ENCODE measurements at regions not wholly inside any gene's neighbourhood (a gene's known extent, or its start where the extent isn't known, plus 50 kb on each side); places are given as distances from the start of the nearest gene placed in this dataset.

DNA sequence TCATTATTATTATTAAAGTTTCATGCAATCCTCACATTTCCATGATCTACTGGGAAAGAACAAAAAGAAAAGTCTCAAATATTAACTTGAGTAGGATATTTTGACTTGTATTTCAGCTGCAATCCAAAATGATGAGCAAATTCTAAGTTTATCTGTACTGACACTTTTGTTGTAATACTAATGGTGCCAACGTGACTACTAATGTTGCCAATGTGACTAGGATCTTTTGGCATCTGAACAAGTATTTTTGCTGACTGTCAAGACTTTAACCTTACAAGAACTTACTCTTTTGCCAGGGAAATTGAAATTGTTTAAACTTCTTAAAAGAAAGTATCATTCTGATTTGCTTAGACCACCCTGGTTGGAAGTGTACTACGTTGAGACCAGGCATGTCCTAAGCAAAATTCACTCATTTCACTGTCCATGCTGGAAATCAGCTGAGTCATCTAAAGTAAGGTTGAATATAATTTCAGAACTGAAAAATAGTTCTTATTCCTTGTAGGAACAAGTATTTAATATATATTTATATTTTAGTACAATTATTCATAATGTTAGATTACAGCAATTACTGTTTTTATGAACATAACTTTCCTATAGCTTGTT lies 78.5 kb upstream of the LYZL1 start:
- Histone ChIP-seq H3K27me3 (ENCODE audit: insufficient read depth, low read length, poor library complexity, severe bottlenecking) (peaks cover 6% of the 10 kb centered on the region), H3K79me2 (ENCODE audit: insufficient read depth, low read length) (no peaks in the 10 kb centered on the region), H3K4me3 (ENCODE audit: low read length, poor library complexity, severe bottlenecking) (no peak overlapping the region), H3K9me3 (ENCODE audit: insufficient read depth, low read depth, low read length) (no peaks in the 10 kb centered on the region), H3K36me3 (ENCODE audit: insufficient read depth, low read length) (no peaks in the 10 kb centered on the region), H3K9ac (ENCODE audit: low read depth, low read length, poor library complexity, severe bottlenecking) (no peak overlapping the region), H3F3A (ENCODE audit: low read depth) (no peaks in the 10 kb centered on the region), H3K4me1 (ENCODE audit: insufficient read depth, low read length, poor library complexity, severe bottlenecking) (no peaks in the 10 kb centered on the region), H2AFZ (ENCODE audit: low read length) (no peak overlapping the region), H4K20me1 (ENCODE audit: insufficient read depth, low read length, poor library complexity, severe bottlenecking) (no peaks in the 10 kb centered on the region), H3K4me2 (ENCODE audit: low read depth, low read length, poor library complexity, severe bottlenecking) (no peak overlapping the region), H3K9me2 (replicated peaks; ENCODE audit: low read depth, low read length) (no peaks in the 10 kb centered on the region)
- TF ChIP-seq EZH2phosphoT487 (IDR thresholded peaks at IDR 0.05; ENCODE audit: borderline replicate concordance), result no peak

DNA sequence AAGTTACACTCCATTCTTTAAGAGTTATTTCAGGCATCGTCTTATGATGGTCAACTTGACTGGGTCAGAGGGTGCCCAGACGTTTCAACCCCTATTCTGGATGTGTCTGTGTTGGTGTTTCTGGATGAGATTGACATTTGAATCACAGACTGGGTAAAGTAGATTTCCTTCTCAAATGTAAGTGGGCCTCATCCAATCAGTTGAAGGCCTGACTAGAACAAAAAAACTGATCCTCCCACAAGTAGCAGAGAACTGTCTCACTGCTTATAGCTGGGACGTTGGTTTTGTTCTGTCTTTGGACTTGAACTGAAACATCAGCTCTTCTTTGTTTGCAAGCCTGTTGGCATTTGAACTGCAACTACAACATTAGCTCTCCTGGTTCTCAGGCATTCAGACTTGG lies 76.3 kb upstream of the LYZL1 start:
- TF ChIP-seq EZH2phosphoT487 (IDR thresholded peaks at IDR 0.05; ENCODE audit: borderline replicate concordance), result no peak
- TF ChIP-seq, protein P1, sequence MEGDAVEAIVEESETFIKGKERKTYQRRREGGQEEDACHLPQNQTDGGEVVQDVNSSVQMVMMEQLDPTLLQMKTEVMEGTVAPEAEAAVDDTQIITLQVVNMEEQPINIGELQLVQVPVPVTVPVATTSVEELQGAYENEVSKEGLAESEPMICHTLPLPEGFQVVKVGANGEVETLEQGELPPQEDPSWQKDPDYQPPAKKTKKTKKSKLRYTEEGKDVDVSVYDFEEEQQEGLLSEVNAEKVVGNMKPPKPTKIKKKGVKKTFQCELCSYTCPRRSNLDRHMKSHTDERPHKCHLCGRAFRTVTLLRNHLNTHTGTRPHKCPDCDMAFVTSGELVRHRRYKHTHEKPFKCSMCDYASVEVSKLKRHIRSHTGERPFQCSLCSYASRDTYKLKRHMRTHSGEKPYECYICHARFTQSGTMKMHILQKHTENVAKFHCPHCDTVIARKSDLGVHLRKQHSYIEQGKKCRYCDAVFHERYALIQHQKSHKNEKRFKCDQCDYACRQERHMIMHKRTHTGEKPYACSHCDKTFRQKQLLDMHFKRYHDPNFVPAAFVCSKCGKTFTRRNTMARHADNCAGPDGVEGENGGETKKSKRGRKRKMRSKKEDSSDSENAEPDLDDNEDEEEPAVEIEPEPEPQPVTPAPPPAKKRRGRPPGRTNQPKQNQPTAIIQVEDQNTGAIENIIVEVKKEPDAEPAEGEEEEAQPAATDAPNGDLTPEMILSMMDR (conservative IDR thresholded peaks at IDR 0.05; ENCODE audit: low read length), result no peak
- H3K9me2 ChIP-seq (replicated peaks; ENCODE audit: low read depth, low read length), result no peaks in the 10 kb centered on the region
- H3K4me1 ChIP-seq (ENCODE audit: insufficient read depth, low read length, poor library complexity, severe bottlenecking), result no peaks in the 10 kb centered on the region
- H3K9ac ChIP-seq (ENCODE audit: low read depth, low read length, poor library complexity, severe bottlenecking), result no peak overlapping the region
- no peaks in the 10 kb centered on the region for H3K36me3 ChIP-seq (ENCODE audit: insufficient read depth, low read length)
- H2AFZ ChIP-seq (ENCODE audit: low read length), result no peak overlapping the region
- H3K4me3 ChIP-seq (ENCODE audit: low read length, poor library complexity, severe bottlenecking), result no peak overlapping the region
- H3K4me2 ChIP-seq (ENCODE audit: low read depth, low read length, poor library complexity, severe bottlenecking), result no peak overlapping the region
- no peaks in the 10 kb centered on the region for H3F3A ChIP-seq (ENCODE audit: low read depth)
- no peaks in the 10 kb centered on the region for H3K79me2 ChIP-seq (ENCODE audit: insufficient read depth, low read length)
- H3K9me3 ChIP-seq (ENCODE audit: insufficient read depth, low read depth, low read length), result no peaks in the 10 kb centered on the region
- no peaks in the 10 kb centered on the region for H3K27me3 ChIP-seq (ENCODE audit: insufficient read depth, low read length, poor library complexity, severe bottlenecking)
- no peaks in the 10 kb centered on the region for H4K20me1 ChIP-seq (ENCODE audit: insufficient read depth, low read length, poor library complexity, severe bottlenecking)

DNA sequence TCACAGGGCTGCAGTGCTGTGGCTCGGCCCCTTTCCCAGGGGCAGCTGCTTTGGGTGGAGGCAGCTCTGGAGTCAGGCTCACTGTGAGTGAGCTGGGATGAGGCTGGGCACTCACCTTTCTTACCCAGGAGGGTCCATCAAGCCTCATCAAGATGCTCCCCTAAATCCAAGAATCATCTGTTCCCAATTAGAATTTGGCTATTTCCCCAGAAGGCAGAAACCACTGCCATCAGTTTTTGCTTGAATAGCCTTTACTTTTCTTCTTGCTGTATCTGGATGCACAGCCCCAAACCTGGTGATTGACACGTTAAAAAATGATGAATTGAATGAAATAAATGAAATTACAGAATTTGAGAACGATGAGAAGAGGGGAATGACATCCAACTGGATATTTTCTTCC lies 74.3 kb upstream of the LYZL1 start:
- H3K9me3 ChIP-seq (ENCODE audit: insufficient read depth, low read depth, low read length), result no peaks in the 10 kb centered on the region
- no peaks in the 10 kb centered on the region for H3K79me2 ChIP-seq (ENCODE audit: insufficient read depth, low read length)
- H3K9ac ChIP-seq (ENCODE audit: low read depth, low read length, poor library complexity, severe bottlenecking), result no peak overlapping the region
- H3K4me2 ChIP-seq (ENCODE audit: low read depth, low read length, poor library complexity, severe bottlenecking), result no peak overlapping the region
- H3K4me1 ChIP-seq (ENCODE audit: insufficient read depth, low read length, poor library complexity, severe bottlenecking), result no peaks in the 10 kb centered on the region
- H3K36me3 ChIP-seq (ENCODE audit: insufficient read depth, low read length), result no peaks in the 10 kb centered on the region
- H4K20me1 ChIP-seq (ENCODE audit: insufficient read depth, low read length, poor library complexity, severe bottlenecking), result no peaks in the 10 kb centered on the region
- no peaks in the 10 kb centered on the region for H3K9me2 ChIP-seq (replicated peaks; ENCODE audit: low read depth, low read length)
- no peak overlapping the region for H3K4me3 ChIP-seq (ENCODE audit: low read length, poor library complexity, severe bottlenecking)
- H2AFZ ChIP-seq (ENCODE audit: low read length), result no peak overlapping the region
- no peaks in the 10 kb centered on the region for H3K27me3 ChIP-seq (ENCODE audit: insufficient read depth, low read length, poor library complexity, severe bottlenecking)
- TF ChIP-seq, protein P1 (conservative IDR thresholded peaks at IDR 0.05; ENCODE audit: low read length), result no peak
- no peaks in the 10 kb centered on the region for H3F3A ChIP-seq (ENCODE audit: low read depth)

DNA sequence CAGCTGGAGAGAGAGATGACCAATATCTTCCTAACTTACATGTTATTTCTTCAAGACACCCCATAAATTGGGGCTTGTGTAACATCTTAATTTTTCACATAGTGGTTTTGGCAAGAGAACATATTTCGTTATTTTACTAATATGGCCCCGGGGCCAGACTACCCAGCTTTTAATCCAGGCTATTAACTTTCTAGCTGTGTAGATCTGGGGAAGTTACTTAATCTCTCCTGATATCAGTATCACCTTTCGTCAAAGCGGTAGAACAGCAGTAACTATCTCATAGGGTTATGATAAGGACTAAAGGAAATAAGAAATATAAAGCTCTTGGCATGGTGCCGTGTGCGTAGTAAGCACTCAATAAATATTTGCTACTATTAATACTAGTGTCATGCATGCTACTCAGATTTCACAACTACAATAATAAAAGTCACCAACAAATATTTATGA lies 71.6 kb upstream of the LYZL1 start:
- H3K4me3 ChIP-seq (ENCODE audit: low read length, poor library complexity, severe bottlenecking), result no peak overlapping the region
- no peak overlapping the region for H3K9ac ChIP-seq (ENCODE audit: low read depth, low read length, poor library complexity, severe bottlenecking)
- no peaks in the 10 kb centered on the region for H3K9me3 ChIP-seq (ENCODE audit: insufficient read depth, low read depth, low read length)
- no peaks in the 10 kb centered on the region for H4K20me1 ChIP-seq (ENCODE audit: insufficient read depth, low read length, poor library complexity, severe bottlenecking)
- H2AFZ ChIP-seq (ENCODE audit: low read length), result no peak overlapping the region
- no peaks in the 10 kb centered on the region for H3K79me2 ChIP-seq (ENCODE audit: insufficient read depth, low read length)
- no peaks in the 10 kb centered on the region for H3K9me2 ChIP-seq (replicated peaks; ENCODE audit: low read depth, low read length)
- no peaks in the 10 kb centered on the region for H3K27me3 ChIP-seq (ENCODE audit: insufficient read depth, low read length, poor library complexity, severe bottlenecking)
- no peaks in the 10 kb centered on the region for H3K4me1 ChIP-seq (ENCODE audit: insufficient read depth, low read length, poor library complexity, severe bottlenecking)
- TF ChIP-seq, protein P1 (conservative IDR thresholded peaks at IDR 0.05; ENCODE audit: low read length), result no peak
- no peak for TF ChIP-seq EZH2phosphoT487 (IDR thresholded peaks at IDR 0.05; ENCODE audit: borderline replicate concordance)
- H3K4me2 ChIP-seq (ENCODE audit: low read depth, low read length, poor library complexity, severe bottlenecking), result no peak overlapping the region
- no peaks in the 10 kb centered on the region for H3K36me3 ChIP-seq (ENCODE audit: insufficient read depth, low read length)
- no peaks in the 10 kb centered on the region for H3F3A ChIP-seq (ENCODE audit: low read depth)

Measured in Loucy (cell line).